Natural killer cell (primary cell): ENCODE measurements at regions not wholly inside any gene's neighbourhood (a gene's known extent, or its start where the extent isn't known, plus 50 kb on each side); places are given as distances from the start of the nearest gene placed in this dataset.

Experiments used
- ATAC-seq, 3 donors: fragments of 150-1000 bp in 2 of 3; fragments of 200-7000 bp in 1 of 3; cut with Tn5 transposase; 1 replicate in 1 of 3; 2 replicates in 2 of 3; pipeline ENCODE4 v1.10.0; 2021; ENCODE audit warnings: mild to moderate bottlenecking in 2 of 3, moderate library complexity in 2 of 3
- DNase-seq, 2 donors: peaks; one replicate each; pipeline versions ENCODE4 v3.0.0 to v3.0.0-alpha.2; 2013 to 2021; ENCODE audit warnings: mixed read lengths in 1 of 2
- H3K27ac ChIP-seq: one replicate; pipeline ENCODE4 v1.5.1; 2013; ENCODE audit warnings: mild to moderate bottlenecking, low read length
- H3K27me3 ChIP-seq: one replicate; pipeline ENCODE4 v1.6.1; 2013; ENCODE audit warnings: low read length; ENCODE audit not compliant: control insufficient read depth, insufficient read depth
- H3K36me3 ChIP-seq: one replicate; pipeline ENCODE4 v1.6.1; 2013; ENCODE audit warnings: low read length; ENCODE audit not compliant: control insufficient read depth, insufficient read depth
- H3K4me1 ChIP-seq: one replicate; pipeline ENCODE4 v1.6.1; 2013; ENCODE audit warnings: low read length; ENCODE audit not compliant: control insufficient read depth, insufficient read depth
- H3K4me3 ChIP-seq: one replicate; pipeline ENCODE4 v1.5.1; 2013; ENCODE audit warnings: low read length
- H3K9me3 ChIP-seq: one replicate; pipeline ENCODE4 v1.6.1; 2013; ENCODE audit warnings: low read length; ENCODE audit not compliant: control insufficient read depth, insufficient read depth
- H3K27ac Mint-ChIP-seq, 2 donors: one replicate each; pipeline ENCODE4 v1.8.0; 2022; ENCODE audit warnings: mild to moderate bottlenecking in 2 of 2, mixed read lengths in 2 of 2, moderate library complexity in 1 of 2
- H3K27me3 Mint-ChIP-seq, 2 donors: one replicate each; pipeline ENCODE4 v1.8.0; 2022; ENCODE audit warnings: low read depth in 2 of 2, mixed read lengths in 2 of 2
- H3K36me3 Mint-ChIP-seq: one replicate; pipeline ENCODE4 v1.8.0; 2022; ENCODE audit warnings: mixed read lengths
- H3K4me1 Mint-ChIP-seq, 2 donors: one replicate each; pipeline ENCODE4 v1.8.0; 2022; ENCODE audit warnings: mixed read lengths in 2 of 2
- H3K4me3 Mint-ChIP-seq: one replicate; pipeline ENCODE4 v1.8.0; 2022; ENCODE audit warnings: mild to moderate bottlenecking, moderate library complexity, mixed read lengths
- H3K9me3 Mint-ChIP-seq, 2 donors: one replicate each; pipeline ENCODE4 v1.8.0; 2022; ENCODE audit warnings: mixed read lengths in 2 of 2
- CTCF ChIP-seq: fragments of 200-600 bp; IDR thresholded peaks from one replicate; pipeline ENCODE4 v1.8.0; 2022; ENCODE audit warnings: antibody characterized with exemption
- WGBS: methylation state at CpG from one replicate; pipeline ENCODE4 v1.1.7; 2013; ENCODE audit warnings: missing lambda C conversion rate; ENCODE audit not compliant: insufficient coverage; 5-methylcytosine and 5-hydroxymethylcytosine counted together
- intact Hi-C: fragments of 100-400 bp; cut with micrococcal nuclease; formaldehyde crosslinking; loops from one replicate; pipeline ENCODE4 v1.14.2; 2022

GRCh38 chr2:56739413-56739812 lies 555.6 kb downstream of the CCDC85A start:
- intact Hi-C loops: no loop called here
- no peak overlapping the region for H3K4me3 ChIP-seq
- TF ChIP-seq CTCF: no peak
- H3K27me3 ChIP-seq: no peaks in the 10 kb centered on the region
- no peak overlapping the region for H3K4me3 Mint-ChIP-seq
- H3K27ac Mint-ChIP-seq: no peak overlapping the region
- peaks cover 15 to 19% of the 10 kb centered on the region in 2 donors for H3K9me3 Mint-ChIP-seq
- no peaks in the 10 kb centered on the region for H3K36me3 Mint-ChIP-seq
- WGBS: no CpG with 5 or more reads among the region's 1 CpG
- no peaks in the 10 kb centered on the region for H3K36me3 ChIP-seq
- H3K4me1 Mint-ChIP-seq: no peaks in the 10 kb centered on the region
- H3K27ac ChIP-seq: no peak overlapping the region
- ATAC-seq (no peak), DNase-seq (no peak)
- H3K9me3 ChIP-seq: no peaks in the 10 kb centered on the region
- no peaks in the 10 kb centered on the region for H3K27me3 Mint-ChIP-seq
- H3K4me1 ChIP-seq: no peaks in the 10 kb centered on the region

- no peaks in the 10 kb centered on the region for H3K9me3 ChIP-seq
- ATAC-seq (no peak), DNase-seq (no peak)
- H3K4me1 ChIP-seq: no peaks in the 10 kb centered on the region
- H3K27ac Mint-ChIP-seq: no peak overlapping the region
- intact Hi-C loops: no loop called here
- H3K27me3 ChIP-seq: no peaks in the 10 kb centered on the region
- H3K4me3 ChIP-seq: no peak overlapping the region
- TF ChIP-seq CTCF: no peak
- H3K36me3 ChIP-seq: no peaks in the 10 kb centered on the region
- peaks cover 7 to 14% of the 10 kb centered on the region in 2 donors for H3K9me3 Mint-ChIP-seq
- H3K4me1 Mint-ChIP-seq: no peaks in the 10 kb centered on the region
- H3K36me3 Mint-ChIP-seq: no peaks in the 10 kb centered on the region
- H3K4me3 Mint-ChIP-seq: no peak overlapping the region
- H3K27ac ChIP-seq: no peak overlapping the region
- H3K27me3 Mint-ChIP-seq: no peaks in the 10 kb centered on the region
- 95% methylated on average over 5 of the region's 5 CpGs for WGBS
Measured at GRCh38 chr2:56741601-56742102, 557.9 kb downstream of the CCDC85A start.

GRCh38 chr2:56743807-56744206 lies 560.0 kb downstream of the CCDC85A start:
- Mint-ChIP-seq H3K9me3 (peaks cover 7 to 9% of the 10 kb centered on the region in 2 donors), H3K27ac (no peak overlapping the region), H3K27me3 (no peaks in the 10 kb centered on the region), H3K4me3 (no peak overlapping the region), H3K36me3 (no peaks in the 10 kb centered on the region), H3K4me1 (no peaks in the 10 kb centered on the region)
- DNase-seq: no peak
- Histone ChIP-seq H3K27ac (no peak overlapping the region), H3K27me3 (no peaks in the 10 kb centered on the region), H3K4me3 (no peak overlapping the region), H3K4me1 (no peaks in the 10 kb centered on the region), H3K36me3 (no peaks in the 10 kb centered on the region), H3K9me3 (no peaks in the 10 kb centered on the region)
- intact Hi-C loops: no loop called here
- WGBS: 75% methylated on average over 2 of the region's 3 CpGs
- TF ChIP-seq CTCF: no peak
- no peak for ATAC-seq

- H3K4me1 Mint-ChIP-seq: no peaks in the 10 kb centered on the region
- no peak overlapping the region for H3K27ac ChIP-seq
- no peak overlapping the region for H3K4me3 ChIP-seq
- H3K9me3 ChIP-seq: peaks cover 3% of the 10 kb centered on the region
- no peaks in the 10 kb centered on the region for H3K36me3 ChIP-seq
- H3K27me3 ChIP-seq: no peaks in the 10 kb centered on the region
- peaks cover 2 to 7% of the 10 kb centered on the region in 2 donors for H3K9me3 Mint-ChIP-seq
- TF ChIP-seq CTCF: no peak
- DNase-seq (no peak), ATAC-seq (no peak)
- 55% methylated on average over 1 of the region's 2 CpGs for WGBS
- no peaks in the 10 kb centered on the region for H3K4me1 ChIP-seq
- intact Hi-C loops: no loop called here
- H3K27me3 Mint-ChIP-seq: no peaks in the 10 kb centered on the region
- H3K4me3 Mint-ChIP-seq: no peak overlapping the region
- H3K27ac Mint-ChIP-seq: no peak overlapping the region
- H3K36me3 Mint-ChIP-seq: no peaks in the 10 kb centered on the region
Measured at GRCh38 chr2:56749152-56749752, 565.5 kb downstream of the CCDC85A start.
